ENCODE measurements at regions not wholly inside any gene's neighbourhood (a gene's known extent, or its start where the extent isn't known, plus 50 kb on each side); places are given as distances from the start of the nearest gene placed in this dataset.

DNA sequence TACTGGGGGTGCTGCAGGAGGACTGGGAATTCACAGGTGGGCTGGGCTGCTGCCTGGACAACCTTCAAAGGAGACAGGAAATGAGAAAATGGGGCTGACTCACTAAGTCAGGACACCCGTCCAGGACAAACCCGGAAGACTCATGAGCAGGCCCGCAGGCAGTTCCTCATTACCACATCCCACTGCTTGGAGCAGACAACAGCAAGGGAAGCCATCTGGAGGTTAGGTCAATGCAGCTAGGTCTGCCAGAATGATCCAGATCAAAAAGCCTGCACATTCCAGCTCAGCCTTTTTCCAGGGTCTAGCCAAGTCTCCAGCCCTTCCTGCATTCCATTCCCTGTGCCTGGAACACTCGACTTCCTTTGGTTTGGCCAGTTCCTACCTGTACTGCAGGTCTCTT is 536.5 kb upstream of the CDH11 start:
- TF ChIP-seq RXRA (IDR thresholded peaks at IDR 0.05; ENCODE audit: insufficient read depth, low read depth, low read length) (no peak), FOSL1 (IDR thresholded peaks at IDR 0.05; ENCODE audit: insufficient read depth, low read depth, low read length) (no peak), POLR2AphosphoS5 (IDR thresholded peaks at IDR 0.05; ENCODE audit: low read depth, low read length) (no peak)
- TF ChIP-seq, protein P1, sequence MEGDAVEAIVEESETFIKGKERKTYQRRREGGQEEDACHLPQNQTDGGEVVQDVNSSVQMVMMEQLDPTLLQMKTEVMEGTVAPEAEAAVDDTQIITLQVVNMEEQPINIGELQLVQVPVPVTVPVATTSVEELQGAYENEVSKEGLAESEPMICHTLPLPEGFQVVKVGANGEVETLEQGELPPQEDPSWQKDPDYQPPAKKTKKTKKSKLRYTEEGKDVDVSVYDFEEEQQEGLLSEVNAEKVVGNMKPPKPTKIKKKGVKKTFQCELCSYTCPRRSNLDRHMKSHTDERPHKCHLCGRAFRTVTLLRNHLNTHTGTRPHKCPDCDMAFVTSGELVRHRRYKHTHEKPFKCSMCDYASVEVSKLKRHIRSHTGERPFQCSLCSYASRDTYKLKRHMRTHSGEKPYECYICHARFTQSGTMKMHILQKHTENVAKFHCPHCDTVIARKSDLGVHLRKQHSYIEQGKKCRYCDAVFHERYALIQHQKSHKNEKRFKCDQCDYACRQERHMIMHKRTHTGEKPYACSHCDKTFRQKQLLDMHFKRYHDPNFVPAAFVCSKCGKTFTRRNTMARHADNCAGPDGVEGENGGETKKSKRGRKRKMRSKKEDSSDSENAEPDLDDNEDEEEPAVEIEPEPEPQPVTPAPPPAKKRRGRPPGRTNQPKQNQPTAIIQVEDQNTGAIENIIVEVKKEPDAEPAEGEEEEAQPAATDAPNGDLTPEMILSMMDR (IDR thresholded peaks at IDR 0.05; ENCODE audit: control extremely low read depth in 1 of 3, insufficient read depth in 1 of 3, low read depth in 1 of 3, low read length in 3 of 3) = no peak

All from H1 (cell line).